PC-9 (cell line): ENCODE measurements at regions not wholly inside any gene's neighbourhood (a gene's known extent, or its start where the extent isn't known, plus 50 kb on each side); places are given as distances from the start of the nearest gene placed in this dataset.

ENCODE experiments used
- EZH2 ChIP-seq: fragments of 200-600 bp; sonication (generic); IDR thresholded peaks from 2 replicates; pipeline ENCODE4 v1.8.0; 2017; ENCODE audit warnings: antibody characterized with exemption, low read depth
- TF ChIP-seq, protein P1 (sequence below): fragments of 200-600 bp; sonication (generic); conservative IDR thresholded peaks from 2 replicates; pipeline ENCODE4 v1.6.1; 2017; ENCODE audit warnings: mixed run types, antibody characterized with exemption, mild to moderate bottlenecking, moderate library complexity

GRCh38 chr22:27635852-27636251, 165.7 kb downstream of the MN1 start:
- TF ChIP-seq, protein P1, sequence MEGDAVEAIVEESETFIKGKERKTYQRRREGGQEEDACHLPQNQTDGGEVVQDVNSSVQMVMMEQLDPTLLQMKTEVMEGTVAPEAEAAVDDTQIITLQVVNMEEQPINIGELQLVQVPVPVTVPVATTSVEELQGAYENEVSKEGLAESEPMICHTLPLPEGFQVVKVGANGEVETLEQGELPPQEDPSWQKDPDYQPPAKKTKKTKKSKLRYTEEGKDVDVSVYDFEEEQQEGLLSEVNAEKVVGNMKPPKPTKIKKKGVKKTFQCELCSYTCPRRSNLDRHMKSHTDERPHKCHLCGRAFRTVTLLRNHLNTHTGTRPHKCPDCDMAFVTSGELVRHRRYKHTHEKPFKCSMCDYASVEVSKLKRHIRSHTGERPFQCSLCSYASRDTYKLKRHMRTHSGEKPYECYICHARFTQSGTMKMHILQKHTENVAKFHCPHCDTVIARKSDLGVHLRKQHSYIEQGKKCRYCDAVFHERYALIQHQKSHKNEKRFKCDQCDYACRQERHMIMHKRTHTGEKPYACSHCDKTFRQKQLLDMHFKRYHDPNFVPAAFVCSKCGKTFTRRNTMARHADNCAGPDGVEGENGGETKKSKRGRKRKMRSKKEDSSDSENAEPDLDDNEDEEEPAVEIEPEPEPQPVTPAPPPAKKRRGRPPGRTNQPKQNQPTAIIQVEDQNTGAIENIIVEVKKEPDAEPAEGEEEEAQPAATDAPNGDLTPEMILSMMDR = no peak
- TF ChIP-seq EZH2 = no peak
